Spinal cord (tissue), 9 donors: ENCODE measurements at regions not wholly inside any gene's neighbourhood (a gene's known extent, or its start where the extent isn't known, plus 50 kb on each side); places are given as distances from the start of the nearest gene placed in this dataset.
"Not testable (repeated sequence)": the region's sequence is repeated elsewhere in the genome, so short reads cannot be mapped to it uniquely, and the experiment has no call there.

Experiments
- DNase-seq, 6 donors: peaks; one replicate each; pipeline versions ENCODE4 v3.0.0 to v3.0.0-alpha.2; 2013 to 2015; ENCODE audit warnings: low spot score in 6 of 6, low read depth in 4 of 6
- H3K27ac ChIP-seq: one replicate; pipeline ENCODE4 v1.5.1; 2013; ENCODE audit warnings: low read depth, low read length, control low read depth
- H3K27me3 ChIP-seq: one replicate; pipeline ENCODE4 v1.6.1; 2013; ENCODE audit warnings: low read length; ENCODE audit not compliant: control insufficient read depth, insufficient read depth
- H3K36me3 ChIP-seq: one replicate; pipeline ENCODE4 v1.6.1; 2013; ENCODE audit warnings: low read length; ENCODE audit not compliant: control insufficient read depth, insufficient read depth
- H3K4me1 ChIP-seq: one replicate; pipeline ENCODE4 v1.6.1; 2013; ENCODE audit warnings: low read length; ENCODE audit not compliant: control insufficient read depth, insufficient read depth
- H3K4me3 ChIP-seq: one replicate; pipeline ENCODE4 v1.5.1; 2013; ENCODE audit warnings: low read depth, low read length, control low read depth
- H3K9me3 ChIP-seq: one replicate; pipeline ENCODE4 v1.6.1; 2013; ENCODE audit warnings: low read length; ENCODE audit not compliant: control insufficient read depth, insufficient read depth
- WGBS: methylation state at CpG from one replicate; pipeline ENCODE4 v1.1.5; 2013; ENCODE audit warnings: missing lambda C conversion rate; ENCODE audit not compliant: insufficient coverage; 5-methylcytosine and 5-hydroxymethylcytosine counted together
- donor health status: healthy.

DNA sequence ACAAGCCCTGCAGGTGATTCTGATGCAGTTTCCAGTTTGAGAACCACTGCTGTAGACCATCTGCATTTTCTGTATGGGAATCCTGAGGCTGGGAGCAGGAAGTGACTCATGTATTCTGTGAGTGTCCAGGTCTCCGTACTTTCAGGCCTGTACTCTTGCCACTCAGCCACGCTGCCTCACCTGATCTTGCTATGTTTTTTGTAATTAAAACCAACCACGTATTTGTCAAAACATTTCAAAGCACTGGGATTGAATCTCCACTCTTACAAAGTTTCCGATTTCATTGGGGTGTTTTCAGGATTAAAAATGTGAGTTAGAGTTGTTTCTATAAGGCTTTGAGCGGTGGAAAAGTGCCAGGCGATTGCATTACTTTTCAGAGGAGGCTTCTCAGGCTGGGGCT, 2907.5 kb downstream of the RPIA start:
- DNase-seq, H3K27ac ChIP-seq, H3K4me1 ChIP-seq, H3K4me3 ChIP-seq, H3K36me3 ChIP-seq, H3K9me3 ChIP-seq, H3K27me3 ChIP-seq: not testable (repeated sequence)
- 100% methylated on average over 3 of the region's 6 CpGs for WGBS

DNA sequence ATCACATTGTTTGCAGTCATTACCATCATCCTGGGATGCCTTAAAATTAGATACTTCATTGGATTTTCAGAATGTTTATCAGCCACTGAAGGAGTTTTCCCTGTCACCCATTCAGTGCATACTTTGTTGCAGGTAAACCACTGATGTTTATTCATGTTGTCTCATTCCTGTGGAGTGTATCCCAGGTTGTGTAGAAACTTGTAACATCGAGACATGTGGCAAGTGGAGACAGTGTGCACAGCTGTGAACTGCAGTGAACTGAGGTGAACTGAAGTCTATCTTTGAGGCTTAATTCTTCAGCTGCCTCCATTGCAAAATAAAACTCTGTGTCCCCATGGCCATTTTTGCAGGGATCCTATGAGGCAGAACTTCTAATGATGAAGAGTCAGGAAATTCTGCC, 2911.4 kb downstream of the RPIA start:
- DNase-seq, H3K4me3 ChIP-seq, H3K9me3 ChIP-seq, H3K36me3 ChIP-seq, H3K27ac ChIP-seq, H3K27me3 ChIP-seq, H3K4me1 ChIP-seq: not testable (repeated sequence)
- 77% methylated on average over 1 of the region's 1 CpG for WGBS

DNA sequence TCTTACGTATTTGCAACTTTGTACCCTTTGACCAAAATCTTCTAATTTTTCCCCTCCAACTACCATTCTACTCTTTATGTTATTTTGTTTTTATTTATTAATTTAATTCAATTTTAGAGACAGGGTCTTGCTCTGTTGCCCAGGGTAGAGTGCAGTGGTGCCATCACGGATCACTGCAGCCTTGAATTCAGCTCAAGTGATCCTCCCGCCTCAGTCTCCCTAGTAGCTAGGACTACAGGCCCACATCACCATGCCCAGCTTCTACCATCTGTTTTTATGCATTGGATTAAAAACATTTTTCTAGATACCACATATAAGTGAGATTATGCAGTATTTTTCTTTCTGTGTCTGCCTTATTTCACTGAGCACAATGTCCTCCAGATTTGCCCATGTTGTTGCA, 2912.5 kb downstream of the RPIA start:
- not testable (repeated sequence) for H3K4me3 ChIP-seq, H3K9me3 ChIP-seq, DNase-seq, H3K36me3 ChIP-seq, H3K27me3 ChIP-seq, H3K4me1 ChIP-seq, H3K27ac ChIP-seq
- WGBS: 60% methylated on average over 1 of the region's 3 CpGs

DNA sequence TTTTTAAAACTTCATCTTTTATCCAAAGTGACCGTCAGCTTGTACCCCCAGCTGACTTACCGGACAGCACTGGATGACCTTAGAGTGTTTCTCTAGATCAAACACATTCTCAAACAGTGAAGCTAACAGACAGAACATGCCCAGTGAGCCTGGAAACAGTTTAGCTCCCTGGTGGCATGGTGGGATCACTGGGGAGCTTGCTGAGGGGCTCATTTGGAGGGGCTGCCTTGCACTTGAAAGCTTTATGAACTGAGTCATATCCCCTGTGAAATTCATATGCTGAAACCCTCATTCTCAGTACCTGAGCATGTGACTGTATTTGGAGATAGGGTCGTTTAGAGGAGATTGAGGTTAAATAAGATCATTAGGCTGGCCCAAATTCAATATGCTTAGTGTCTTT, 2913.2 kb downstream of the RPIA start:
- not testable (repeated sequence) for H3K27ac ChIP-seq, H3K4me3 ChIP-seq, DNase-seq, H3K27me3 ChIP-seq, H3K4me1 ChIP-seq, H3K9me3 ChIP-seq, H3K36me3 ChIP-seq
- no CpG with 5 or more reads among the region's 3 CpGs for WGBS

DNA sequence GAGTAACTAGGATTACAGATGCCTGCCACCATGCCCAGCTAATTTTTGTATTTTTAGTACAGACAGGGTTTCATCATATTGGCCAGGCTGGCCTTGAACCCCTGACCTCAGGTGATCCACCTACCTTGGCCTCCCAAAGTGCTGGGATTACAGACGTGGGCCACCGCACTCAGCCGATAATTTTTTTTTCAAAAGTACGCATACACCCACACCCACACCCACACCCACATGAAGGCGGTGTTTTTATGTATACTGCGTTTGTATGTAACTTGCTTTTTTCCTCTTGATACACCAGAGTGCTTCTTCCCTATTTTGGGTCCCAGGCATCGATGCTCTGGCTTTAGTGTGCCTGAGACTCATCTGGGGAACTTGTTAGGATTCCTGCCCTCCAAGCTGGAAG, 2932.3 kb downstream of the RPIA start:
- H3K4me3 ChIP-seq, H3K4me1 ChIP-seq, DNase-seq, H3K27me3 ChIP-seq, H3K36me3 ChIP-seq, H3K27ac ChIP-seq, H3K9me3 ChIP-seq: not testable (repeated sequence)
- no CpG with 5 or more reads among the region's 7 CpGs for WGBS

DNA sequence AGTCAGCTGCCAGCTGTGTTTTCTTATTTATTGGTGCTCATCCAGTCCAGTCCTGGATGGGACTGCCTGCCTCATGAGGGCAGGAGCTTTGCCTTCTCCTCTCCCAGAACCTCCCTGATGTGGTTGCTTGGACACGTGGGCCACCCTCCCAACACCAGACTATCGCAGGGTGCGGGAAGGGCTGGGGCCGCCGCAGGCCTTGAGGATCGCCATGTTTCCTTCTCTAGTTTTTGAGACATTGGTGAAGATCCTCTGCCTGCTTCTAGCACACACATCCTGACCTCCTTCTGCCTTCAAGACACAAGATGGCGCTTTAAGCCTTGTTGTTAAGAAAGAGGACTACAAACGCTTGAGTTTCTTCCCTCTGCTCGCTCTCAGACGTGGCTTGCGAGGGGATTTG, 2937.0 kb downstream of the RPIA start:
- H3K27me3 ChIP-seq, H3K36me3 ChIP-seq, H3K9me3 ChIP-seq, H3K4me3 ChIP-seq, H3K27ac ChIP-seq, DNase-seq, H3K4me1 ChIP-seq: not testable (repeated sequence)
- no CpG with 5 or more reads among the region's 11 CpGs for WGBS

DNA sequence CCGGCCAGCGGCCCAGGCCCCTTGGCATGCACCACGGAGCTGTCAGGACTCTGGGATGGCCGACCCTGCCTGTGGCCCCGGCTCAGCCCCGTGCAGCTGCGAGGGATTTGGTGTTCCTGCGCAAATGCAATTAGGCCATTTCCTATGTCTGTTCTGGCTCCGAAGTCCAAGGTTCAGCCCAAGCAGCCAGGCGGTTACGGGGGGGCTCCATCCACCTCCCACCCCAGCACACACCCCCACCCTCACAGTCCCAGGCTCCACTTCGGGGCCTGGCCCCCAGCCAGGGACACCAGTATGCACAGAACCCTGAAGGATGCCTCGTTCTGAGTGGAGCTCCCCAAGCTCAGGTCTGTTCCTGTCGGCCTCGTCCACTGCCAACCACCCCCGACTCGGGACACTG, 2965.7 kb downstream of the RPIA start:
- not testable (repeated sequence) for H3K4me1 ChIP-seq, H3K9me3 ChIP-seq, H3K27me3 ChIP-seq, H3K4me3 ChIP-seq, H3K27ac ChIP-seq, H3K36me3 ChIP-seq, DNase-seq
- WGBS: no CpG with 5 or more reads among the region's 17 CpGs

DNA sequence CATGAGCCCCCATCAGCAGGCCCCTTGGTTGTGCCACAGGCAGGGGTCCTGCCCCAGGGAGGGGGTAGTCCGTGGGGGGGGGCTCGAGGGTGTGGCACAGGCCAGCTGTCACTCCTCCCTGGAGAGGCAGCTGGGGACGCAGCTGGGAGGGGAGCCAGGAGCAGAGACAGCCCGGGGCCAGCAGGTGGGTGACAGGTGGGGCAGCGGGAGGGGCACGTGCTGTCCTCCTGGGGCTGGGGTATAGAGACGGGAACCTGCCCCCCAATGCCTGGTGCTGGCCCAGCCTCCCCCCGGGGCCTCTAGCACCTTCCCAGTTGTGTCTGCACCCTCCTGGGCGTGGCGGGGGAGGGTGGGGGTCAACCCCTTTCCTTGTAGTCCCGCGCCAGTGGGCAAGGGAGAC, 2966.9 kb downstream of the RPIA start:
- not testable (repeated sequence) for H3K4me1 ChIP-seq, H3K36me3 ChIP-seq, H3K27me3 ChIP-seq, DNase-seq, H3K4me3 ChIP-seq, H3K9me3 ChIP-seq, H3K27ac ChIP-seq
- WGBS: 66% methylated on average over 3 of the region's 12 CpGs

DNA sequence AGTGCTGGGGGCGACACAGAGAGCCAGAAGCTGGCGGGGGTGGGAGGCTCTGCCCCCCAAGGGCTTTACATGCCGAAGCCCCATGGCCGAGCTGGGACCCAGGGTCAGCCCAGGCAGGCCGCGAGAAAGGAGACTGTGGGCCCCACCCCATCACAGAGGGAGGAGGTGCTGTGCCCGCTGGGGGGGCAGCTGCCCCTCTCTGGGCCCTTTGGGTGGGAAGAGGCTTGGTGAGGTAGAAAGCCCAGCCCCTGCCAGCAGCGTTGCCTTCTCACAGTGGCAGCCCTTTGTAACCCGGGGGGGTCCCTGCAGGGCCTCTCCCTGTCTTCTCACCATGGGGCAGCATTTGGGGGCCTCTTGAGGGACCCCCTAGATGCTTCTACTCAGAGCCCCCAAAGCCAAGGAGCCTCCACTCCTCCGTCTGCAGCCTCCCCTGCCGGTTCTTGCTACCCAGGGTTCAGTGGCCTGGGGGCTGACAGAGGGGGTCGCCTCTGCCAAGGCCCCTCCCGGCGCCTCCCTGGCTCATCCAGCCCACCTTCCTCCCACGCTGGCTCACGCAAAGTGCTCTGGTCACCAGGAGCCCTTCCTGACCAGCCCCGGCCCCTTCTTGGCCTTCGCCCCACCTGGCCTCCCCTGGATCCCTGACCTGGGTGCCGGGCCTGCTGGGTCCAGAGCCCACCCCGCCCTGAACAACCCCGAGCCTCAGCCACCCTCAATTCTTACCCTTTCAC, 2967.9 kb downstream of the RPIA start:
- H3K27ac ChIP-seq, H3K4me3 ChIP-seq, H3K36me3 ChIP-seq, DNase-seq, H3K9me3 ChIP-seq, H3K27me3 ChIP-seq, H3K4me1 ChIP-seq: not testable (repeated sequence)
- 60% methylated on average over 1 of the region's 21 CpGs for WGBS

DNA sequence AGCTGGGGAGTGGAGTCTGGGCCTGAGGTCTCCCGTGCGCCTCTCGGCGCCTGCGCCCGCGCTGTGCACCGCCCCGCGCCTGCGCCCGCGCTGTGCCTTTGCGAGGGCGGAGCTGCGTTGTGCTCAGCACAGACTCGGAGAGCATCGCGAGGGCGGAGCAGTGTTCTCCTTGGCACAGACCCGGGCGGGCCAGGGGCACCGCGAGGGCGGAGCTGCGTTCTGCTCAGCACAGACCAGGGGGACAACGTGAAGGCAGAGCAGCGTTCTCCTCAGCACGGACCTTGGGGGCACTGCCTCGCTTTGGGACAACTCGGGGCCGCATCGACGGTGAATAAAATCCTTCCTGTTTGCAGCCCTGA, 2968.4 kb downstream of the RPIA start:
- not testable (repeated sequence) for H3K27ac ChIP-seq, H3K36me3 ChIP-seq, H3K4me1 ChIP-seq, H3K27me3 ChIP-seq, H3K9me3 ChIP-seq
- peak in 4 of 6 donors; percentile 1 to 56 (median 22) for DNase-seq
- H3K4me3 ChIP-seq: peak overlapping the region; percentile 21
- 10% methylated on average over 6 of the region's 34 CpGs for WGBS
